Activated naive CD8-positive, alpha-beta T cell treated with anti-CD3 and anti-CD28 coated beads, Interleukin-2, amount 10 ng/mL, durations not matched to agents 7 days and 5 days (primary cell): ENCODE measurements at regions not wholly inside any gene's neighbourhood (a gene's known extent, or its start where the extent isn't known, plus 50 kb on each side); places are given as distances from the start of the nearest gene placed in this dataset.
"Not testable (repeated sequence)": the region's sequence is repeated elsewhere in the genome, so short reads cannot be mapped to it uniquely, and the experiment has no call there.

ENCODE experiments used
- ATAC-seq: fragments of 150-1000 bp; cut with Tn5 transposase; one replicate; pipeline ENCODE4 v1.10.0; 2021; ENCODE audit warnings: low read depth, moderate library complexity
- POLR2A ChIA-PET: fragments of 350-600 bp; sonication (Branson Sonifier 250); formaldehyde crosslinking; loops from one replicate; lab custom pipeline; 2021; ENCODE audit warnings: antibody characterized with exemption; lab: Charles Lee
- DNase-seq: peaks from one replicate; pipeline ENCODE4 v3.0.0; 2021
- H3K27ac Mint-ChIP-seq: one replicate; pipeline ENCODE4 v1.8.0; 2022; ENCODE audit warnings: mild to moderate bottlenecking, mixed read lengths
- H3K27me3 Mint-ChIP-seq: one replicate; pipeline ENCODE4 v1.8.0; 2022; ENCODE audit warnings: mild to moderate bottlenecking, moderate library complexity, mixed read lengths
- H3K36me3 Mint-ChIP-seq: one replicate; pipeline ENCODE4 v1.8.0; 2021; ENCODE audit warnings: mild to moderate bottlenecking, mixed read lengths
- H3K4me1 Mint-ChIP-seq: one replicate; pipeline ENCODE4 v1.8.0; 2021; ENCODE audit warnings: mixed read lengths
- H3K4me3 Mint-ChIP-seq: one replicate; pipeline ENCODE4 v1.8.0; 2022; ENCODE audit warnings: mild to moderate bottlenecking, moderate library complexity, mixed read lengths
- H3K9me3 Mint-ChIP-seq: one replicate; pipeline ENCODE4 v1.8.0; 2021; ENCODE audit warnings: mixed read lengths

- Mint-ChIP-seq H3K27me3 (no peaks in the 10 kb centered on the region), H3K4me1 (no peaks in the 10 kb centered on the region), H3K27ac (no peak overlapping the region), H3K36me3 (no peaks in the 10 kb centered on the region), H3K4me3 (no peak overlapping the region), H3K9me3 (peaks cover 3% of the 10 kb centered on the region)
- POLR2A ChIA-PET, result no interaction called here
- no peak for DNase-seq
- no peak for ATAC-seq
These were observed 1572.7 kb upstream of the PRR20A start for GRCh38 chr13:55567721-55568625.

- POLR2A ChIA-PET, result no interaction called here
- peaks cover 3% of the 10 kb centered on the region for H3K9me3 Mint-ChIP-seq
- no peak overlapping the region for H3K4me3 Mint-ChIP-seq
- no peak for DNase-seq
- no peaks in the 10 kb centered on the region for H3K4me1 Mint-ChIP-seq
- H3K36me3 Mint-ChIP-seq, result no peaks in the 10 kb centered on the region
- H3K27me3 Mint-ChIP-seq, result no peaks in the 10 kb centered on the region
- no peak overlapping the region for H3K27ac Mint-ChIP-seq
- ATAC-seq, result no peak
These were observed 1571.6 kb upstream of the PRR20A start for GRCh38 chr13:55569082-55569481.

GRCh38 chr13:55569514-55569913 is 1571.2 kb upstream of the PRR20A start:
- ATAC-seq (no peak), DNase-seq (no peak)
- H3K27ac Mint-ChIP-seq, result no peak overlapping the region
- no peak overlapping the region for H3K4me3 Mint-ChIP-seq
- no peaks in the 10 kb centered on the region for H3K27me3 Mint-ChIP-seq
- peaks cover under 1% of the 10 kb centered on the region for H3K9me3 Mint-ChIP-seq
- POLR2A ChIA-PET, result no interaction called here
- no peaks in the 10 kb centered on the region for H3K4me1 Mint-ChIP-seq
- H3K36me3 Mint-ChIP-seq, result no peaks in the 10 kb centered on the region

- Mint-ChIP-seq H3K9me3 (no peaks in the 10 kb centered on the region), H3K4me1 (no peaks in the 10 kb centered on the region), H3K36me3 (no peaks in the 10 kb centered on the region), H3K4me3 (no peak overlapping the region), H3K27me3 (no peaks in the 10 kb centered on the region), H3K27ac (no peak overlapping the region)
- POLR2A ChIA-PET, result no interaction called here
- no peak for DNase-seq
- no peak for ATAC-seq
These were observed 1570.3 kb upstream of the PRR20A start for GRCh38 chr13:55570371-55570770.

GRCh38 chr13:55571237-55571867 is 1569.4 kb upstream of the PRR20A start:
- Mint-ChIP-seq H3K27me3 (no peaks in the 10 kb centered on the region), H3K27ac (no peak overlapping the region), H3K9me3 (no peaks in the 10 kb centered on the region), H3K4me3 (no peak overlapping the region), H3K36me3 (no peaks in the 10 kb centered on the region), H3K4me1 (no peaks in the 10 kb centered on the region)
- ATAC-seq (no peak), DNase-seq (no peak)
- POLR2A ChIA-PET, result no interaction called here

- DNase-seq, result no peak
- Mint-ChIP-seq H3K4me1 (no peaks in the 10 kb centered on the region), H3K4me3 (no peak overlapping the region), H3K27me3 (no peaks in the 10 kb centered on the region), H3K27ac (no peak overlapping the region), H3K9me3 (peaks cover 2% of the 10 kb centered on the region), H3K36me3 (no peaks in the 10 kb centered on the region)
- POLR2A ChIA-PET, result no interaction called here
- no peak for ATAC-seq
These were observed 1568.3 kb upstream of the PRR20A start for GRCh38 chr13:55572408-55572807.

- Mint-ChIP-seq H3K27ac (no peak overlapping the region), H3K4me1 (no peaks in the 10 kb centered on the region), H3K4me3 (no peak overlapping the region), H3K27me3 (no peaks in the 10 kb centered on the region), H3K36me3 (no peaks in the 10 kb centered on the region), H3K9me3 (peaks cover 2% of the 10 kb centered on the region)
- no peak for DNase-seq
- no peak for ATAC-seq
- POLR2A ChIA-PET, result no interaction called here
These were observed 1567.9 kb upstream of the PRR20A start for GRCh38 chr13:55572862-55573261.

DNA sequence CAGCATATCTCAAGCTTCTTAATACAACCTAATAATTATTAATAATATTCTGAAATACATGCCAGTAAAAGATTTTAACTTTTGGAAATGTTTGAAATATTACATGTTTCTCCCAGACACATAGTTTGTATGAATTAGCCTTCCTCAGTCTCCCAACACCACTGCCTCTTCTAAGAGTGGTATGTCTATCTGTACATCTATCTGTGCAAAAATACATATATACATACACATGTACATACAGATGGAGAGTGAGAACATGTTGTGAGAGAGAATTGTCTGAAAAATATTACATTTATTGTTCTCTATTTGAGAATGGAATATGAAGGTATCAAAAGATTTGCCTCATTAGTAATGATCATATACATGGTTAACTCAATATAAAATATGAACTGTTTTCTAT is 1567.2 kb upstream of the PRR20A start:
- H3K9me3 Mint-ChIP-seq, result peaks cover 2% of the 10 kb centered on the region
- H3K36me3 Mint-ChIP-seq, result no peaks in the 10 kb centered on the region

GRCh38 chr13:55576389-55576788 is 1564.3 kb upstream of the PRR20A start:
- H3K4me3 Mint-ChIP-seq, result no peak overlapping the region
- DNase-seq, result no peak
- peaks cover 2% of the 10 kb centered on the region for H3K9me3 Mint-ChIP-seq
- ATAC-seq, result no peak
- POLR2A ChIA-PET, result no interaction called here
- H3K36me3 Mint-ChIP-seq, result no peaks in the 10 kb centered on the region
- no peaks in the 10 kb centered on the region for H3K4me1 Mint-ChIP-seq
- H3K27me3 Mint-ChIP-seq, result no peaks in the 10 kb centered on the region
- no peak overlapping the region for H3K27ac Mint-ChIP-seq

More for the DNA sequence above, 1567.2 kb upstream of the PRR20A start:
- H3K4me3 Mint-ChIP-seq, result no peak overlapping the region
- POLR2A ChIA-PET, result no interaction called here
- ATAC-seq (no peak), DNase-seq (no peak)
- no peaks in the 10 kb centered on the region for H3K27me3 Mint-ChIP-seq
- no peak overlapping the region for H3K27ac Mint-ChIP-seq
- no peaks in the 10 kb centered on the region for H3K4me1 Mint-ChIP-seq

DNA sequence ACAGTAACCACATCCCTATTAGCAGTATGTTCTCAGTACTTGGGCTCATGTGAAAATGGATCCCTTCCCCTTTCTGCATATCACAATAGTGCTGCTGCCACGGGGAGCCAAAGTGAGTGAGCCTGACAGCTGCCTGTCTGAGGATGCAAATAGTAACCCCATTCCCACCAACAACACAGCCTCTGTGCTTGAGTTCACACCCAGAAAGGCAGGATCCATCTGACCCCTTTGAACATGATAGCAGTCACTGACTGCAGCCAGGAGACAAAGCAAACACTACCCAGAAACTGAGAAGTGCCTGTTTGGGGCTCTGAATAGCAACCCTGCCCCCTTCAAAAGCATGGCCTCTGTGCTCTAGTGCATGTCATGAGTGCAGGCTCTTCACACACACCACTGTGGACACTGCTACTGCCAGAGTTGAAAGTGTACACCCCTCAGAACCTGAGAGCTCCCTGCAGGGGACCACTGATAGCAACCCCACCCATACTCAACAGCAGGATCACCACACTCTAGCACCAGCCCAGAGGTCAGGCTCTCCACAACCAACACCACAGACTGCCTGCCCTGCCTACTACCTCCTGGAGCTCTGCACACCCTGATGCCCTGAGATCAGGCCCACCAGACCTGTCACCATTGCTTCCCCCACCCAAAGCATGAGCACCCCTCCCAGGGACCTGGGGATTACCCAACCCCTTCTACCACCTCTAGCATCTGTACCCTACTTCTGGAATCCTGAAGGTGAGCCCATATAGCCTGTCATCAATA is 1563.5 kb upstream of the PRR20A start:
- Mint-ChIP-seq H3K27ac (no peak overlapping the region), H3K4me1 (no peaks in the 10 kb centered on the region), H3K9me3 (peaks cover 2% of the 10 kb centered on the region), H3K36me3 (no peaks in the 10 kb centered on the region), H3K4me3 (no peak overlapping the region), H3K27me3 (no peaks in the 10 kb centered on the region)
- POLR2A ChIA-PET, result no interaction called here
- DNase-seq, result no peak
- ATAC-seq, result no peak

- Mint-ChIP-seq H3K36me3 (no peaks in the 10 kb centered on the region), H3K4me1 (no peaks in the 10 kb centered on the region), H3K27ac (no peak overlapping the region), H3K27me3 (no peaks in the 10 kb centered on the region), H3K9me3 (peaks cover 2% of the 10 kb centered on the region), H3K4me3 (no peak overlapping the region)
- no peak for ATAC-seq
- POLR2A ChIA-PET, result no interaction called here
- DNase-seq, result no peak
These were observed 1562.9 kb upstream of the PRR20A start for GRCh38 chr13:55577847-55578210.

- ATAC-seq, H3K4me1 Mint-ChIP-seq, H3K27me3 Mint-ChIP-seq, POLR2A ChIA-PET, H3K27ac Mint-ChIP-seq, H3K36me3 Mint-ChIP-seq, DNase-seq, H3K4me3 Mint-ChIP-seq, H3K9me3 Mint-ChIP-seq: not testable (repeated sequence)
These were observed 1558.4 kb upstream of the PRR20A start for GRCh38 chr13:55582294-55582693.

DNA sequence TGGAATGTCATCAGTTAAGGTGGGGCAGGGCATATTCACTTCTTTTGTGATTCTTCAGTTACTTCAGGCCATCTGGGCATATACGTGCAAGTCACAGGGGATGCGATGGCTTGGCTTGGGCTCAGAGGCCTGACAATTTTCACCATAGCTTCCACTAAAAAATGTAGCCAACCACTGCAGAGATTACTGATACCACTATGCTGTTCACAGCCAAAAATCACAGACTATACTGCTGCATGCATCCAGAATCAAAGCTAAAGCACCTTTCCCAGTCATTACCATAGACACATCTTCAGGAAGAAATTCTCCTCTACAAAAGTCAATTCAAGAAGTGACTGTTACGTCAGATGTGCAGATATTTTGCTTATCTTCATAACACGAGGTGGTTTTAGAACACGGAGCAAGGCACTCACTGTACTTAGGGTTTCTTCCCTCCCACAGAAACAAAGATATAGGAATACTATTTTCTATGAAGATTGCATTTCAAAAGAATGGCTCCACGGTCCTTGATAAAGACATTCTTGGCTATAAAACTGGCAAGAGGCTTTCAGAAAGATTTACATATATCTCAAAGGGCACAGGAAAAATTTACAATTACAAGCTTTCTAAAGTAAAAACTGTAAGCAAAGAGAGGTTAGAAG is 1556.6 kb upstream of the PRR20A start:
- no peaks in the 10 kb centered on the region for H3K36me3 Mint-ChIP-seq
- H3K4me3 Mint-ChIP-seq, result no peak overlapping the region

More for the DNA sequence above, 1556.6 kb upstream of the PRR20A start:
- POLR2A ChIA-PET, result no interaction called here
- ATAC-seq (no peak), DNase-seq (no peak)
- Mint-ChIP-seq H3K27me3 (no peaks in the 10 kb centered on the region), H3K9me3 (peaks cover 6% of the 10 kb centered on the region), H3K4me1 (no peaks in the 10 kb centered on the region), H3K27ac (no peak overlapping the region)
